ENCODE measurements at regions not wholly inside any gene's neighbourhood (a gene's known extent, or its start where the extent isn't known, plus 50 kb on each side); places are given as distances from the start of the nearest gene placed in this dataset.

GRCh38 chr9:89792189-89793123 lies 187.6 kb downstream of the GADD45G start:
- WGBS, 2 experiments (ENCODE audit: insufficient coverage in 1 of 2, insufficient read length in 1 of 2) = 82 to 85% methylated on average over 9 to 12 of the region's 12 CpGs
- TF ChIP-seq CTCF (conservative IDR thresholded peaks at IDR 0.05) = no peak
- Mint-ChIP-seq H3K36me3 (ENCODE audit: low read depth) (no peaks in the 10 kb centered on the region), H3K27me3 (ENCODE audit: insufficient read depth) (peaks cover 2% of the 10 kb centered on the region), H3K27ac (no peak overlapping the region), H3K9me3 (no peaks in the 10 kb centered on the region), H3K4me1 (no peaks in the 10 kb centered on the region), H3K4me3 (no peak overlapping the region)
- Histone ChIP-seq H3K4me1 (ENCODE audit: control insufficient read depth, insufficient read depth, low read length) (no peaks in the 10 kb centered on the region), H3K9me3 (ENCODE audit: control insufficient read depth, low read length) (no peaks in the 10 kb centered on the region), H3K27ac (ENCODE audit: low read depth, low read length) (no peak overlapping the region), H3K36me3 (ENCODE audit: control insufficient read depth, insufficient read depth, low read length) (no peaks in the 10 kb centered on the region), H3K27me3 (ENCODE audit: control insufficient read depth, insufficient read depth, low read length, poor library complexity, severe bottlenecking) (no peaks in the 10 kb centered on the region), H3K4me3 (ENCODE audit: low read length) (no peak overlapping the region), H3K9ac (ENCODE audit: extremely low read depth, low read length, poor library complexity, severe bottlenecking) (no peak overlapping the region)
- DNase-seq = no peak

- Mint-ChIP-seq H3K36me3 (ENCODE audit: low read depth) (no peaks in the 10 kb centered on the region), H3K27me3 (ENCODE audit: insufficient read depth) (peaks cover 2% of the 10 kb centered on the region), H3K27ac (no peak overlapping the region), H3K4me1 (no peaks in the 10 kb centered on the region), H3K4me3 (no peak overlapping the region), H3K9me3 (no peaks in the 10 kb centered on the region)
- H3K9me3 ChIP-seq (ENCODE audit: control insufficient read depth, low read length) = no peaks in the 10 kb centered on the region
- no peaks in the 10 kb centered on the region for H3K36me3 ChIP-seq (ENCODE audit: control insufficient read depth, insufficient read depth, low read length)
- no peak overlapping the region for H3K9ac ChIP-seq (ENCODE audit: extremely low read depth, low read length, poor library complexity, severe bottlenecking)
- no peak overlapping the region for H3K27ac ChIP-seq (ENCODE audit: low read depth, low read length)
- TF ChIP-seq CTCF (conservative IDR thresholded peaks at IDR 0.05) = no peak
- H3K4me3 ChIP-seq (ENCODE audit: low read length) = no peak overlapping the region
- WGBS, 2 experiments (ENCODE audit: insufficient coverage in 1 of 2, insufficient read length in 1 of 2) = 74 to 83% methylated on average over 2 to 5 of the region's 5 CpGs
- H3K27me3 ChIP-seq (ENCODE audit: control insufficient read depth, insufficient read depth, low read length, poor library complexity, severe bottlenecking) = no peaks in the 10 kb centered on the region
- DNase-seq = no peak
- H3K4me1 ChIP-seq (ENCODE audit: control insufficient read depth, insufficient read depth, low read length) = no peaks in the 10 kb centered on the region
Observed at GRCh38 chr9:89793124-89793495, 188.3 kb downstream of the GADD45G start.

GRCh38 chr9:89793551-89793950 lies 188.7 kb downstream of the GADD45G start:
- TF ChIP-seq CTCF (conservative IDR thresholded peaks at IDR 0.05) = no peak
- WGBS, 2 experiments (ENCODE audit: insufficient coverage in 1 of 2, insufficient read length in 1 of 2) = 95 to 97% methylated on average over 4 to 7 of the region's 7 CpGs
- H3K9ac ChIP-seq (ENCODE audit: extremely low read depth, low read length, poor library complexity, severe bottlenecking) = no peak overlapping the region
- H3K27me3 Mint-ChIP-seq (ENCODE audit: insufficient read depth) = peaks cover 2% of the 10 kb centered on the region
- no peak overlapping the region for H3K4me3 ChIP-seq (ENCODE audit: low read length)
- H3K9me3 ChIP-seq (ENCODE audit: control insufficient read depth, low read length) = no peaks in the 10 kb centered on the region
- no peaks in the 10 kb centered on the region for H3K9me3 Mint-ChIP-seq
- H3K27ac Mint-ChIP-seq = no peak overlapping the region
- no peak overlapping the region for H3K4me3 Mint-ChIP-seq
- no peaks in the 10 kb centered on the region for H3K36me3 ChIP-seq (ENCODE audit: control insufficient read depth, insufficient read depth, low read length)
- H3K4me1 Mint-ChIP-seq = peaks cover 1% of the 10 kb centered on the region
- H3K4me1 ChIP-seq (ENCODE audit: control insufficient read depth, insufficient read depth, low read length) = no peaks in the 10 kb centered on the region
- no peaks in the 10 kb centered on the region for H3K27me3 ChIP-seq (ENCODE audit: control insufficient read depth, insufficient read depth, low read length, poor library complexity, severe bottlenecking)
- no peak for DNase-seq
- no peak overlapping the region for H3K27ac ChIP-seq (ENCODE audit: low read depth, low read length)
- H3K36me3 Mint-ChIP-seq (ENCODE audit: low read depth) = no peaks in the 10 kb centered on the region

All from endodermal cell (in vitro differentiated cells).